GM18508 (cell line): ENCODE measurements at regions not wholly inside any gene's neighbourhood (a gene's known extent, or its start where the extent isn't known, plus 50 kb on each side); places are given as distances from the start of the nearest gene placed in this dataset.

Experiments used
- ATAC-seq: cut with Tn5 transposase; IDR thresholded peaks from one replicate; pipeline ENCODE4 v1.9.1; 2021; ENCODE audit warnings: moderate number of reproducible peaks; ENCODE audit not compliant: insufficient read depth, unreplicated experiment

- ATAC-seq: no peak
Observed at GRCh38 chrX:124814106-124814505, 467.7 kb downstream of the SH2D1A start.

GRCh38 chrX:124818033-124818432 lies 471.7 kb downstream of the SH2D1A start:
- ATAC-seq: no peak

GRCh38 chrX:124818764-124819163 lies 472.4 kb downstream of the SH2D1A start:
- no peak for ATAC-seq

- ATAC-seq: no peak
Observed at GRCh38 chrX:124820738-124821137, 474.4 kb downstream of the SH2D1A start.

GRCh38 chrX:124827258-124827845 lies 481.0 kb downstream of the SH2D1A start:
- ATAC-seq: no peak

GRCh38 chrX:124829930-124830329 lies 483.6 kb downstream of the SH2D1A start:
- ATAC-seq: no peak

- no peak for ATAC-seq
Observed at GRCh38 chrX:124836786-124837185, 482.9 kb upstream of the TEX13C start.

- ATAC-seq: no peak
Observed at GRCh38 chrX:124842205-124842604, 477.5 kb upstream of the TEX13C start.

GRCh38 chrX:124860736-124861135 lies 458.9 kb upstream of the TEX13C start:
- no peak for ATAC-seq

- ATAC-seq: no peak
Observed at GRCh38 chrX:124862301-124862700, 457.4 kb upstream of the TEX13C start.

- ATAC-seq: no peak
Observed at GRCh38 chrX:124863303-124863702, 456.4 kb upstream of the TEX13C start.

- ATAC-seq: no peak
Observed at GRCh38 chrX:124887572-124887971, 432.1 kb upstream of the TEX13C start.

GRCh38 chrX:124895947-124896346 lies 423.7 kb upstream of the TEX13C start:
- ATAC-seq: no peak

- ATAC-seq: no peak
Observed at GRCh38 chrX:124902953-124903352, 416.7 kb upstream of the TEX13C start.

- no peak for ATAC-seq
Observed at GRCh38 chrX:124910611-124911010, 409.1 kb upstream of the TEX13C start.

GRCh38 chrX:124917011-124917410 lies 402.7 kb upstream of the TEX13C start:
- no peak for ATAC-seq

GRCh38 chrX:124925681-124926080 lies 394.0 kb upstream of the TEX13C start:
- ATAC-seq: no peak

- no peak for ATAC-seq
Observed at GRCh38 chrX:124931241-124931640, 388.4 kb upstream of the TEX13C start.

GRCh38 chrX:124931958-124932357 lies 387.7 kb upstream of the TEX13C start:
- ATAC-seq: no peak

GRCh38 chrX:124938715-124939114 lies 381.0 kb upstream of the TEX13C start:
- ATAC-seq: no peak

GRCh38 chrX:124940531-124940930 lies 379.1 kb upstream of the TEX13C start:
- no peak for ATAC-seq

- ATAC-seq: no peak
Observed at GRCh38 chrX:124954402-124954801, 365.3 kb upstream of the TEX13C start.

- ATAC-seq: no peak
Observed at GRCh38 chrX:124960454-124960853, 359.2 kb upstream of the TEX13C start.
